ENCODE measurements at regions not wholly inside any gene's neighbourhood (a gene's known extent, or its start where the extent isn't known, plus 50 kb on each side); places are given as distances from the start of the nearest gene placed in this dataset.
"Not testable (repeated sequence)": the region's sequence is repeated elsewhere in the genome, so short reads cannot be mapped to it uniquely, and the experiment has no call there.

DNA sequence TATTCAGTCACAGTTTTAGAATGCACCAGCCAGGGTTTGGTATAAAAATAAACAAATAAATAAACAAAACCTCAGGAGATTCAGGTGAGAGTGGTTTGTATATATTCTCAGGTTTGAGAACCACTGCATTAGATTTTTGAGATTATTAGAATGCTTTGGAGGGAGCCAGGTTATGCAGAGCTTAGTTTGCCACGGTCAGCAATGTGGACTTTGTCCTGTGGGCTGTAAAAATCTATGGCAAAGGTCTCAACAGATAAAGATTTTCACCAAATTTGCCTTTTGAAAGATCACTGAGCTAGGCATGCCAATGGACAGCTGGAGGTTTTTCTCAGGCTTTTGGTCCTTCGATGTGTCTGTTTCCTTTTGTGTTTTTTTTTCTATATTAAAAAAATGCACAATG is 650.1 kb upstream of the RAG2 start:
- Histone ChIP-seq H3K27me3 (ENCODE audit: insufficient read depth, low read depth, severe bottlenecking) (no peaks in the 10 kb centered on the region), H3K9me3 (ENCODE audit: severe bottlenecking) (no peaks in the 10 kb centered on the region), H3K36me3 (no peaks in the 10 kb centered on the region), H3K27ac (no peak overlapping the region), H3K4me3 (ENCODE audit: low read depth, low read length) (no peak overlapping the region)
- DNase-seq = no peak
- TF ChIP-seq, protein P1, sequence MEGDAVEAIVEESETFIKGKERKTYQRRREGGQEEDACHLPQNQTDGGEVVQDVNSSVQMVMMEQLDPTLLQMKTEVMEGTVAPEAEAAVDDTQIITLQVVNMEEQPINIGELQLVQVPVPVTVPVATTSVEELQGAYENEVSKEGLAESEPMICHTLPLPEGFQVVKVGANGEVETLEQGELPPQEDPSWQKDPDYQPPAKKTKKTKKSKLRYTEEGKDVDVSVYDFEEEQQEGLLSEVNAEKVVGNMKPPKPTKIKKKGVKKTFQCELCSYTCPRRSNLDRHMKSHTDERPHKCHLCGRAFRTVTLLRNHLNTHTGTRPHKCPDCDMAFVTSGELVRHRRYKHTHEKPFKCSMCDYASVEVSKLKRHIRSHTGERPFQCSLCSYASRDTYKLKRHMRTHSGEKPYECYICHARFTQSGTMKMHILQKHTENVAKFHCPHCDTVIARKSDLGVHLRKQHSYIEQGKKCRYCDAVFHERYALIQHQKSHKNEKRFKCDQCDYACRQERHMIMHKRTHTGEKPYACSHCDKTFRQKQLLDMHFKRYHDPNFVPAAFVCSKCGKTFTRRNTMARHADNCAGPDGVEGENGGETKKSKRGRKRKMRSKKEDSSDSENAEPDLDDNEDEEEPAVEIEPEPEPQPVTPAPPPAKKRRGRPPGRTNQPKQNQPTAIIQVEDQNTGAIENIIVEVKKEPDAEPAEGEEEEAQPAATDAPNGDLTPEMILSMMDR (IDR thresholded peaks at IDR 0.05; ENCODE audit: low read depth, low read length) = no peak

DNA sequence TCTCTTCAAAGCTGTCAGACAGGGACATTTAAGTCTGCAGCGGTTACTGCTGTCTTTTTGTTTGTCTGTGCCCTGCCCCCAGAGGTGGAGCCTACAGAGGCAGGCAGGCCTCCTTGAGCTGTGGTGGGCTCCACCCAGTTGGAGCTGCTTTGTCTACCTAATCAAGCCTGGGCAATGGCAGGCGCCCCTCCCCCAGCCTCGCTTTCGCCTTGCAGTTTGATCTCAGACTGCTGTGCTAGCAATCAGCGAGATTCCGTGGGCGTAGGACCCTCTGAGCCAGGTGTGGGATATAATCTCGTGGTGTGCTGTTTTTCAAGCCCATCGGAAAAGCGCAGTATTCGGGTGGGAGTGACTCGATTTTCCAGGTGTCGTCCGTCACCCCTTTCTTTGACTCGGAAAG is 648.1 kb upstream of the RAG2 start:
- not testable (repeated sequence) for H3K36me3 ChIP-seq; H3K9me3 ChIP-seq (ENCODE audit: severe bottlenecking); H3K27me3 ChIP-seq (ENCODE audit: insufficient read depth, low read depth, severe bottlenecking); DNase-seq; H3K27ac ChIP-seq; H3K4me3 ChIP-seq (ENCODE audit: low read depth, low read length)

DNA sequence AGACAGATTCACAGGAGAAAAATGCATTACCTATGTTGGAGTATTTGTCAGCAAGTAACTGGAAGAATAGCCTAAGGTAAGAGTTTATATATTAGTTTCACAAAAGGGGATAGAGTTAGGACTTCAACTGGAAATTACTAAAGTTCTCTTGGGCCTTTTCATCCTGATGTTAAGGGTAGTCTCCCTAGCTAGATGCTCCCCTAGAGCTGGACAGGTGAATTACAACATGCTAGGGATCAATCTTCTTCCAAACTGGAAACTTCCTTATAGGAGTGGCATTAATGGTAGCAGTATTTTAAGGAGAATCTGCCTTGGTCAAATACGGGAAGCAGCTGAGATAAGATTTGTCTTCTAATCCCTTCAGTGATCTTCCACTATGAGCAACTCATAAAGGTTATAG is 632.8 kb upstream of the RAG2 start:
- no peak for DNase-seq
- no peak overlapping the region for H3K4me3 ChIP-seq (ENCODE audit: low read depth, low read length)
- H3K27me3 ChIP-seq (ENCODE audit: insufficient read depth, low read depth, severe bottlenecking) = no peaks in the 10 kb centered on the region
- TF ChIP-seq, protein P1 (IDR thresholded peaks at IDR 0.05; ENCODE audit: low read depth, low read length) = 0 out of 2 replicates have a peak, but pooled peaks have one; percentile 26
- H3K9me3 ChIP-seq (ENCODE audit: severe bottlenecking) = no peaks in the 10 kb centered on the region
- H3K36me3 ChIP-seq = no peaks in the 10 kb centered on the region
- no peak overlapping the region for H3K27ac ChIP-seq

DNA sequence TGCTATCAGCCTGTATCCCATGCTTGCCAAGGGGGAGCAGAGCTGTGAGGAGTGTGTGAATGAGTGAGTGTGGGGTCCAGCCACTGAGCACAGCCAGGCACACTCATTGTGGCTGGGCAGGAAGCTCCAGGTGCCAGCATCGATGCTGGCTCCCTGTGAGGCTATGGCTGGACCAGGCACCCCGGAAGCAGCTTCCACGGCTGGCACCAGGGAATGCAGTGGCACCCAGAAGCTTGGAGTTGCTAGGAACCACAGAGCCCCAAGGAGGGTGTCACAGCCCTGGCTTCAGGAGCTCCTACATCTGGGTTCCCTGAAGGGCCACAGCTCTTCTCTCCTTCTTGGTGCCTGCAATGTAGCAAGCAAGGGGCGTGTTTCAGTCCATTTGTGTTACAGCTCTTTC is 625.9 kb upstream of the RAG2 start:
- DNase-seq = no peak
- TF ChIP-seq, protein P1 (IDR thresholded peaks at IDR 0.05; ENCODE audit: low read depth, low read length) = no peak
- peaks cover 13% of the 10 kb centered on the region for H3K9me3 ChIP-seq (ENCODE audit: severe bottlenecking)

DNA sequence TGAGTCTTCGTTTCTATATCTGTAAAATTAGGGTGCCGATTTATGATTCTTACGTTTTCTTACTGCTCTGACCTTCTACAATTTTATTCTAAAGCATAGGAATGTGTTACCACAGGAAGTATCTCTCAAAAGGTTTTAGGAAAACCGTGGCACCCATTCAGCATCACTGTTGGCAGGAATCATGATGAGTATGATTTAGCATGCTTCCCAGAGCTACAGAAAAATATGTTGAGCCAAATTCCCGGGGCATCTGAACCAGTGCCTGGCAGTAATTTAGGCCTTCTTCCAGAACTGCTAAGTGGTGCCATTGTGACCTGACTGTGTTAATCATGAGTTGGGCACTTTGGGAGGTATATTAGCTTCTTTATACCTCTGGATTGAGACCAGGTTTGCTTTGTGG is 605.0 kb upstream of the RAG2 start:
- no peak overlapping the region for H3K27ac ChIP-seq
- H3K4me3 ChIP-seq (ENCODE audit: low read depth, low read length) = no peak overlapping the region
- TF ChIP-seq, protein P1 (IDR thresholded peaks at IDR 0.05; ENCODE audit: low read depth, low read length) = no peak
- no peaks in the 10 kb centered on the region for H3K36me3 ChIP-seq
- H3K27me3 ChIP-seq (ENCODE audit: insufficient read depth, low read depth, severe bottlenecking) = no peaks in the 10 kb centered on the region
- no peak for DNase-seq
- H3K9me3 ChIP-seq (ENCODE audit: severe bottlenecking) = peaks cover 2% of the 10 kb centered on the region

More for the DNA sequence above, 625.9 kb upstream of the RAG2 start:
- no peaks in the 10 kb centered on the region for H3K27me3 ChIP-seq (ENCODE audit: insufficient read depth, low read depth, severe bottlenecking)
- no peak overlapping the region for H3K4me3 ChIP-seq (ENCODE audit: low read depth, low read length)
- H3K36me3 ChIP-seq = no peaks in the 10 kb centered on the region
- H3K27ac ChIP-seq = no peak overlapping the region

DNA sequence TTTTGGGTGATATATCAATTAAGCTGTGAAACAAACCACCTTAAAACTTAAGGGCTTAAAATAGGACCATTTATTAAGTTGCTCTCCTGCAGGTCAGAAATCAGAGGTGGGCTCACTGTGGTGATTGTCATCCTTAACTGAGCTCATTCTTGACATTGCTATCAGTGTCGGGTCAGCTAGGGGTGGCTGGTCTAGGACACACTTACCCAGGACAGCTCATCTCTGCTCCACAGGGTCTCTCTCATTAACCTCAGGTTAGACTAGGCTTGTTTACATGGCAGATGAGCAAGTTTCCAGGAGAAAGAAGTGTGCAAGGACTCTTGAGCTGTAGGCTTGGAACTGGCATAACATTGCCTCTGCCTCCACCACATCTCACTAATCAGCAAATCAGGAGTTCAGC is 601.0 kb upstream of the RAG2 start:
- Histone ChIP-seq H3K27me3 (ENCODE audit: insufficient read depth, low read depth, severe bottlenecking) (no peaks in the 10 kb centered on the region), H3K36me3 (no peaks in the 10 kb centered on the region), H3K27ac (no peak overlapping the region), H3K9me3 (ENCODE audit: severe bottlenecking) (peaks cover 6% of the 10 kb centered on the region), H3K4me3 (ENCODE audit: low read depth, low read length) (no peak overlapping the region)
- TF ChIP-seq, protein P1 (IDR thresholded peaks at IDR 0.05; ENCODE audit: low read depth, low read length) = no peak
- DNase-seq = no peak
